ENCODE measurements at regions not wholly inside any gene's neighbourhood (a gene's known extent, or its start where the extent isn't known, plus 50 kb on each side); places are given as distances from the start of the nearest gene placed in this dataset.

GRCh38 chr18:21979759-21980158, 189.6 kb upstream of the GATA6 start:
- TF ChIP-seq, protein P1, sequence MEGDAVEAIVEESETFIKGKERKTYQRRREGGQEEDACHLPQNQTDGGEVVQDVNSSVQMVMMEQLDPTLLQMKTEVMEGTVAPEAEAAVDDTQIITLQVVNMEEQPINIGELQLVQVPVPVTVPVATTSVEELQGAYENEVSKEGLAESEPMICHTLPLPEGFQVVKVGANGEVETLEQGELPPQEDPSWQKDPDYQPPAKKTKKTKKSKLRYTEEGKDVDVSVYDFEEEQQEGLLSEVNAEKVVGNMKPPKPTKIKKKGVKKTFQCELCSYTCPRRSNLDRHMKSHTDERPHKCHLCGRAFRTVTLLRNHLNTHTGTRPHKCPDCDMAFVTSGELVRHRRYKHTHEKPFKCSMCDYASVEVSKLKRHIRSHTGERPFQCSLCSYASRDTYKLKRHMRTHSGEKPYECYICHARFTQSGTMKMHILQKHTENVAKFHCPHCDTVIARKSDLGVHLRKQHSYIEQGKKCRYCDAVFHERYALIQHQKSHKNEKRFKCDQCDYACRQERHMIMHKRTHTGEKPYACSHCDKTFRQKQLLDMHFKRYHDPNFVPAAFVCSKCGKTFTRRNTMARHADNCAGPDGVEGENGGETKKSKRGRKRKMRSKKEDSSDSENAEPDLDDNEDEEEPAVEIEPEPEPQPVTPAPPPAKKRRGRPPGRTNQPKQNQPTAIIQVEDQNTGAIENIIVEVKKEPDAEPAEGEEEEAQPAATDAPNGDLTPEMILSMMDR (IDR thresholded peaks at IDR 0.05), result no peak
- no peak for TF ChIP-seq POLR2A (IDR thresholded peaks at IDR 0.05)

Data from thyroid gland (tissue), 4 donors.